Activated CD4-positive, alpha-beta T cell treated with anti-CD3 and anti-CD28 coated beads, Interleukin-2, amount 50 U/mL, for 48 hours (primary cell): ENCODE measurements at regions not wholly inside any gene's neighbourhood (a gene's known extent, or its start where the extent isn't known, plus 50 kb on each side); places are given as distances from the start of the nearest gene placed in this dataset.

Experiments used
- DNase-seq, 2 experiments: peaks; one replicate each; pipeline ENCODE4 v3.0.0-alpha.2; 2020

DNA sequence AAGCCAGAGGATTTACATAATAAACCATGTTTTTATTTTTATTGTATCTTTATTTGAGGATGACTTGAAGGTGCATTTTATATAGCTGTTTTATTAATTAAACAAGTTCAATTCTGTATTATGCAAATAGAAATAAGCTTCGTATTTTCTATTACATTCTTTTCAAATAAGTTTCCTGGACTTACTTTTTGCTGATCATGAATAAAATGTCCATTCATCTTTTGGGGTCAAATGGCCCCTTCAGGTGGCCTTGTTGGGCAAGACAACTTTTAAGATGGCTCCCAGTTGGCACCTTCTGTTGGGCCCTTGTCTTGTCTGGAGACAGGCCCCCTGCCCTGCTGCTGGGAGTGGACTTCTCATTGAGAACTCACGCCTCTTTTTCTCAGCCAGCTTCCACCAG lies 654.6 kb upstream of the NOX3 start:
- DNase-seq = no peak

DNA sequence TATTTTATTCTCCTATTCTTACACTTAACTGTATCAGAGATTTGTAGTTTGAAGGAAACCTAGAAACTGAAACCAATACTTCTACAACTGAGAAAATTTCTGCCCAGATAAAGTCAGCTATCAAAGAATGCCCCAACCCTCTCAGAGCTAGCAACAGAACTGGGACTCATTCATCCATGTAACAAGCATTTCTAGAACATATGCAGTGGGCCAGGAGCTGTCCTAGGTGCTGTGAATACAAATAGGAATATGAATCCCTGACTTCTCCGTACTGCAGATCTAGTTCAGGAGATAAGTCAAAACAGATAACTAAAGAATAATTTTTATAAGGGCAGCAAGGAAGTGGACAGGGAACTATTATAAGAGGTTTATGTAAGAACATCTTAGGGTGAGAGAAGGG lies 654.1 kb upstream of the NOX3 start:
- no peak for DNase-seq

- no peak for DNase-seq
Measured at GRCh38 chr6:156107624-156108101, 652.0 kb upstream of the NOX3 start.

DNA sequence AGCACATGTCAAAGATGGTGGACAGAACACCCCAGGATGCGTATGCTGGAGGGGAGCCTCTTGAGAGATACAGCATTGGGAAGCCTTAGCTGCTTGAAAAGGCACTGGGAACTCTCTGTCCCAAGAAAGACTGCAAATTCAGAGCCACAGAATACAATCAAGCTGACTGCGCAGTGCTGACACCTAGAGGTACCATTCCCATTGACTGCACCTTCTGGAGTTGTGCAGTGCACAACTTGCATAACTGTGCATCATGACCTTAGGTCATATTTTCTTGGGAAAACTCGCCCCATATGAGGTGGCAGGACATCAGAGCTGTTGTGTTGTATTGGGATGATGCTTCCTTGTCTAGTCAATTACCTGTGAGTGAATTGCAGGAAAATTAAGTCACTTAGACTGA lies 646.5 kb upstream of the NOX3 start:
- peak in 1 of 2 experiments; percentile 8 for DNase-seq

- no peak for DNase-seq
Measured at GRCh38 chr6:156098839-156099238, 643.2 kb upstream of the NOX3 start.

GRCh38 chr6:156087487-156087886 lies 631.8 kb upstream of the NOX3 start:
- DNase-seq = no peak

DNA sequence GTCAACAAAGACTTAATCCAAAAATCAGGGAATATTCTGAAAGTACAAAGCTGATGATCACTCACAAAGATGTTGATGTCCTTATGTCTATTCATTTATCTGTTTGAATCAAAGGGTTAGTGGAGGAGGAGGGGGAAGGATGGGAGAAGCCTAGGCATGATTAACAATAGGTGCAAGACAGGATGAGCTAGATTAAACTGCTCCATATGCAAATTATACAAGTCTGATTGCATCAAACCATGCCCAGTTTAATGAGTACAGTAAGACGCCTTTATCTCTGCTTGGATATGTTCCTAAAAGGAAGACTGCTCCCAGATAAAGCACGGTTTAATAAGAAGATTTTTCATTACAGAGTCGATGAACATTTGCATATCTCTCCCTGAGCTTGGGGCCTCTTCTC lies 626.4 kb upstream of the NOX3 start:
- no peak for DNase-seq

DNA sequence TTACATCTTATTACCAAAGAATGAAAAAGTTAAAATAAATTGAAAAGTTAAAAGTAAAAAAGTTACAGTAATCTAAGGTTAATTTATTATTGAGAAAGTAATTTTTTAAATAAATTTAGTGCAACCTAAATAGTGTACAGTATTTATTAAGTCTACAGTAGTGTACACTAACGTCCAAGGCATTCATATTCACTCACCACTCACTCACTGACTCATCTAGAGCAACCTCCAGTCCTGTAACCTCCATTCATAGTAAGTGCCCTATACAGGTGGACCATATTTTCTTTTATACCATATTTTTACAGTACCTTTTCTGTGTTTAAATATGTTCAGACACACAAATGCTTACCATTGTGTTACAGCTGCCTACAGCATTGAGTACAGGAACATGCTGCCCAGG lies 624.7 kb upstream of the NOX3 start:
- DNase-seq = no peak

GRCh38 chr6:156068881-156069280 lies 613.2 kb upstream of the NOX3 start:
- no peak for DNase-seq

- DNase-seq = no peak
Measured at GRCh38 chr6:156065849-156066248, 610.2 kb upstream of the NOX3 start.

DNA sequence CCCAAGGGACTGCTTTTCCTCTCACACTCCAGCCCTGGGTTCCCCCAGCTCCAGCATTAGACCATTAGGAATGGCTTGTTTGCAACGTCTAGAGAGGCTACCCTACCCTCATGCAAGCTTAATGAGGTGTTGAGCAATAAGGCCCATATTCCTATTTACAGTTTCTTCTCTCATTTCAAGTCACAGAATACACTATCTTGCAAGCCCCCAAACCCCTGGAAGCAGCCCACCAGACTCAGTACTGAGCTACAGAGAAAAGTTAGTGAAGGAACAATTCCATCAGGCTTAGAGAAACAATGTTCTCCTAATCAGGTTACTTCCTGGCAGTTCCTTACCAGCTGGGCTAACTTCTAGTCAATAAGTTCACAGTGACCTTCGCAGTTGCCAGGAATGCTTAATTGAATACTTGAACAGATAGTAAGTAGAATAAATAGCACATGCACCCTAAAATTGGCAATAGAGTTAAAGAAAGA lies 606.5 kb upstream of the NOX3 start:
- no peak for DNase-seq

DNA sequence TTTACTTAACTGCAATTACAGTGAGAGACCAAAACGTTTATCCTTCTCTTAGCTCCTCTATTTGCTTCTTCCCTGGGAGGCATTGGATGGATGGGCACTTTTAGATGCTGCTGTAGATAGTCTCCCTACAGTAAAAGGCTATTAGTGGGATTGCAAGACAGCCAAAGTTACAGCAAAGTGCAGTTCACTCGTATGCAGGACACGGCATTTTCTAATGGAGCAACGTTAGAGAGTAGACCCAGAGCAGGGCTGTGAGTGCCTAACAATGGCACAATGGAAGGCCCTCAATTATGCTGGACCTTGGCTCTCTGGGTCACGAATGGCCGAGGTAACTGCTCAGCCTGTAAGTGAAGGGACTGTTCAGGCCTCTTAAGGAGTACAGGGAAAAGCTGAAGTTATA lies 605.8 kb upstream of the NOX3 start:
- no peak for DNase-seq

GRCh38 chr6:156060013-156060412 lies 604.4 kb upstream of the NOX3 start:
- peak in 1 of 2 experiments; percentile 5 for DNase-seq

DNA sequence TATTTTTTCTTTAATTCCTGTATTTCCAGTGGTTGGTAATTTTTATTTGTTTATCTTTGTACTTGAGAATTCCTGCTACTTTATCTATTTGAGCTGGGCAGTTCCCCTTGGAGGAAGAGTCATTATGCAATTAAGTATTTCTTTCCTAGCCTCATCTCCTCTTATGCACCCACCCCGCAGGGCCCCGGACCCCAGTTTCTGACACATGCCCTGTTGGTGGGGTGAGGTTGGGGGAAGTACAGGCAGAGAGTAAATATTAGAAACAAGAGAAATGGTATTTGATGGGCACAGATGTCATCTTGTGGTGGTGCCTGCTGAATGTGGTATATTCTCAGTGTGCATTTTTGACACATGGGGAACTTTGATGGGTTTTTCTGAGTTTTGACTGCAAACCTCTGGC lies 602.7 kb upstream of the NOX3 start:
- DNase-seq = no peak

DNA sequence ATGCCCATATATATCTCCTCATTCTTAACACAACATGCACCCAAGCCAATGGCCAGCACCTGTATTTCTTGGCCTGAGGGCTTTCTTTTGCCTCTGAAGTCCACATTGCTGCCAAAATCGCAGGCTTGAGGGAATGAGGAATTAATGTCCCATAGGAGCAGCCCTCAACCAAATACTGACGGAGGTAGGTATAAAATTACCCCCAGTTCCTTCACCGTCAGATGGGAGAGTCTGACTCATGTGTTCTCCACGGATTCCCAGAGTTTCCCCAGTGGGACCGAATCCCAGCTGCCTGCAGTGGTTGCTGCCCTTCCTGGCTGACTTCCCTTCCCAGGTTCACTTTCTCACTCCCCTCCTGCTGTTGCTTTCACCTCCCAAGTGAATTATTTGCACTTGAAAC lies 602.2 kb upstream of the NOX3 start:
- DNase-seq = no peak

- no peak for DNase-seq
Measured at GRCh38 chr6:156056085-156056484, 600.4 kb upstream of the NOX3 start.

DNA sequence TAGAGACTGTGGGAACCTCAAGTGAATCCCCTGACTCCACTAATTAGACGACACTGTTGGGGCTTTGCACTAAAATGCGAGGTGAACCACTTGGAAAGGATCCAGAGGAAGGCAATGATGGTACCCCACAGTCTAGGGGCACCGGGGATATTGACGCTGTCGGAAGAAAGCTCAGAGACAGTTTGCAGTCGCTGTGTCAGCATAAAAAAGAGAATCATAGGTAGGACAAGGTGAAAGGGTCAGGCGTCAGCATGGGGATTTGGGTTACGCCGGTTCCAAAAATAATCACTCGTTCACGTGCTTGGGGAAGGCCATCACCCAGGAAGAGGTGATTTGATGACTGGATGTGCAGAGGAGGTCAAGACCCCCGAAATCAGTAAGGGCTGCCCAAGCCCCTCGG lies 598.0 kb upstream of the NOX3 start:
- no peak for DNase-seq

GRCh38 chr6:156046841-156047449 lies 591.3 kb upstream of the NOX3 start:
- DNase-seq = no peak

GRCh38 chr6:156046268-156046665 lies 590.6 kb upstream of the NOX3 start:
- DNase-seq = no peak

DNA sequence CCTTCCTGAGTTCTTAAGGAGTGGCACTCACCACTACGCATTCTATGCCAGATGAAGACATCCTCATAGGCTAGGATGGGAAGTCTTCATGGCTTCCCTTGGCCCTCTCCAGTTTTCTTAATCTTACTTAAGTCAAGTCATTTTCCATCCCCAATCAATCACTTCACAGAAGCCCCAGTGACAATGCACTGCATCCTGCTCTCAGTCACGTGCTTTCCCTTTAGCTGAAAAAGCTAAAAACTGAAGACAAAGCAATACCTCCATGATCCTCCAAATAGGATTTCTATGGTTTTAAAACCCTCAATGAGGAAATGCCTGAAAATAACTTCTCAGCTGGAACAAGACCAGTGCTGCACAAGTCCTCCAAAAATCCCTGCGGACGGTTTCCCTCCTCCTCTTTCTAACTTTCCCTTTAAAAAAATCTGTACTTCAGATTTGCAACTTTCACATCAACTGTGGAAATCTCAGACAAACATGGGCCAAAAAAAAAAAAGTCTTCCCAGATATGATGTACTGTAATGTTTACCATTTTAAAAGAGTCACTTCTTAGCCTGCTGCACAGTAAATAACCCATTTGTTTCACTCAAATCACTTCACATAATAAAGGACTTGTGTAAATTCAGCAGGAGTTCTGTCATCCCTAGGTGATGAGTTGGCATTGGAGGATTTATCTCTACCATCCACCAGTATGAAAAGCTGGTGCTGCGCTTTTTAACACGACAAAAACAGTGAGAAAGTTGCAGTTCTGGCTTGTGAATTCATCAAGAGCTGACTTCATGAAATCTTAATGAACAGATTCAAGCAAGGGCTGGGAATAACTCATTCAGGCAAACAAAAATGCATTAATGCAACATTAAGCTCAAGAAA lies 590.0 kb upstream of the NOX3 start:
- DNase-seq = no peak

- no peak for DNase-seq
Measured at GRCh38 chr6:156033598-156033997, 578.0 kb upstream of the NOX3 start.

DNA sequence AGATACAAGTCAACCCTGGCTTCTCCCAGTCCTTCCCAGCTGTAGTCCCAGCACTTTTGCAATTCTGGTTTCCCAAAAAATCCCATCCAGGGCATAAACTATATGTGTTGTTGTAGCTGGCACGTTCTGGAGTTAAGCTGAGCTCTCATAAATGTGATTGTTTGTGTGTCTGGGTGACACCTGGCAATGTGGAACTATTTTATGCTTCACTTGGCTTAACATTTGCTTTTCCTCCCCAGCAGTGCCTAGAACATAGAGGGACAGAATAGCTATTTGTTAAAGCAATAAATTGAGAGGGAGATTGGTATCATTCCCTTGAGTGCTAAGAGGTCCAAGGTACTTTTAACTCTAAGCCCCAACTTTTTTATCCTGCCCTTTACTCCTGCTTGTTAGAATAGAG lies 575.9 kb upstream of the NOX3 start:
- no peak for DNase-seq

DNA sequence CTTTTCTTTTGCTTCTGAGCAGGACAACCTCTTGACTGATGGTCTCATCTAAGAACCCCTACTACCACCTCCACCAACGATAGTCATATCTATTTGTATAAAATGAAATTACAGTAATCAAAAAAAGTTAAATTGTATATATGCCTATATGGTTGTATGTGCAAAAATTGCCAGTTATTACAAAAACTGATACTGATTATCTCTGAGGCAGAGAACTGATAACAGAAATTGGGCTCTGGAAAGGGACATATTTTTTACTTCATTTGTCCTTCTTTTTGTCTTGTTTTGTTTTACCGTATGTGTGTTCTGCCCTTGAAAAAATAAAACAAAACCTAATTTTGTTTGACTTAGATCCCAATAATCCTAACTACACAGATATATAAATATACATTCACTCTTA lies 574.4 kb upstream of the NOX3 start:
- DNase-seq = no peak

- no peak for DNase-seq
Measured at GRCh38 chr6:156029286-156029985, 573.8 kb upstream of the NOX3 start.
